GM12878 (cell line): ENCODE measurements at regions not wholly inside any gene's neighbourhood (a gene's known extent, or its start where the extent isn't known, plus 50 kb on each side); places are given as distances from the start of the nearest gene placed in this dataset.

Source experiments
- ATAC-seq: fragments of 200-7000 bp; cut with Tn5 transposase; 3 replicates; pipeline ENCODE4 v1.9.1; 2020; ENCODE audit warnings: mild to moderate bottlenecking, moderate library complexity
- BruUV-seq: library from RNA; stranded (reverse); fragments of 400-500 nt; replicated peaks from 2 replicates; lab custom pipeline; 2021; lab: Mats Ljungman, UMichigan
- CTCF ChIA-PET: fragments of 300-600 bp; sonication (Branson Sonifier 250); formaldehyde crosslinking; extraction: SDS; loops from one replicate; lab custom pipeline; 2021; ENCODE audit warnings: inconsistent platforms; lab: Yijun Ruan, JAX
- POLR2A ChIA-PET: fragments of 350-600 bp; formaldehyde crosslinking; extraction: SDS; loops from one replicate; lab custom pipeline; 2021; ENCODE audit warnings: inconsistent platforms; lab: Charles Lee
- RAD21 ChIA-PET: fragments of 300-600 bp; sonication (Branson Sonifier 250); formaldehyde crosslinking; loops from one replicate; lab custom pipeline; 2023; ENCODE audit warnings: antibody characterized with exemption; ENCODE audit not compliant: unreplicated experiment; lab: Charles Lee
- SMC1A ChIA-PET: fragments of 300-600 bp; sonication (Branson Sonifier 250); formaldehyde crosslinking; loops from one replicate; lab custom pipeline; 2023; ENCODE audit not compliant: unreplicated experiment, uncharacterized antibody; lab: Charles Lee
- DNase-seq: peaks from one replicate; pipeline ENCODE4 v3.0.0-alpha.2; 2011; ENCODE audit warnings: low read depth, low spot score
- FAIRE-seq: peaks from 3 replicates; lab custom pipeline; 2011; peaks lifted over from hg19 to GRCh38; lab: Jason Lieb, UNC
- H2AFZ ChIP-seq: 2 replicates; pipeline ENCODE4 v1.6.0; 2011; ENCODE audit warnings: low read depth, low read length, control low read depth; ENCODE audit not compliant: control insufficient read depth
- H3K27ac ChIP-seq: 2 replicates; pipeline ENCODE4 v1.5.1; 2011; ENCODE audit warnings: control low read depth; ENCODE audit not compliant: control insufficient read depth, insufficient read depth
- H3K27me3 ChIP-seq, 2 experiments: replicated peaks in 1 of 2; 2 replicates each; pipeline versions ENCODE4 v1.6.0 to v1.6.1; 2011; ENCODE audit warnings: low read length in 1 of 2; ENCODE audit not compliant: control insufficient read depth in 2 of 2, insufficient read depth in 2 of 2
- H3K36me3 ChIP-seq, 2 experiments: 2 replicates each; pipeline ENCODE4 v1.5.1; 2011; ENCODE audit warnings: low read length in 1 of 2; ENCODE audit not compliant: control insufficient read depth in 2 of 2, insufficient read depth in 2 of 2
- H3K4me1 ChIP-seq: 2 replicates; pipeline ENCODE4 v1.6.1; 2011; ENCODE audit warnings: mild to moderate bottlenecking, low read length, moderate library complexity, mixed read lengths; ENCODE audit not compliant: control insufficient read depth, insufficient read depth
- H3K4me2 ChIP-seq: 2 replicates; pipeline ENCODE4 v1.6.0; 2011; ENCODE audit warnings: control low read depth; ENCODE audit not compliant: control insufficient read depth, insufficient read depth
- H3K4me3 ChIP-seq: fragments of 200-600 bp; sonication (generic); 2 replicates; pipeline ENCODE4 v1.5.1; 2016
- H3K79me2 ChIP-seq: 2 replicates; pipeline ENCODE4 v1.6.0; 2011; ENCODE audit warnings: low read length; ENCODE audit not compliant: control insufficient read depth, insufficient read depth
- H3K9ac ChIP-seq: 2 replicates; pipeline ENCODE4 v1.8.0; 2011; ENCODE audit warnings: low read length, control low read depth, mixed read lengths; ENCODE audit not compliant: control insufficient read depth, insufficient read depth
- H3K9me3 ChIP-seq: replicated peaks from 3 replicates; pipeline ENCODE4 v1.5.1; 2011; ENCODE audit warnings: mild to moderate bottlenecking, low read length; ENCODE audit not compliant: control insufficient read depth, insufficient read depth
- H4K20me1 ChIP-seq: 2 replicates; pipeline ENCODE4 v1.6.0; 2011; ENCODE audit not compliant: control insufficient read depth, insufficient read depth
- ASH2L ChIP-seq: fragments of 300-600, 200-600 bp; sonication (generic); IDR thresholded peaks from 2 replicates; pipeline ENCODE4 v1.6.1; 2017; ENCODE audit warnings: low read depth, mild to moderate bottlenecking, borderline replicate concordance
- E2F4 ChIP-seq: IDR thresholded peaks from 2 replicates; pipeline ENCODE4 v1.6.1; 2012; ENCODE audit warnings: low read depth, low read length, improper control_type of control experiment
- ELK1 ChIP-seq: IDR thresholded peaks from 2 replicates; pipeline ENCODE4 v1.6.1; 2012; ENCODE audit warnings: low read depth, low read length, improper control_type of control experiment
- HCFC1 ChIP-seq: fragments of 150-350 bp; IDR thresholded peaks from 2 replicates; pipeline ENCODE4 v1.6.1; 2014; ENCODE audit warnings: low read length
- ZNF207 ChIP-seq: fragments of 450-650 bp; IDR thresholded peaks from 2 replicates; pipeline ENCODE4 v1.6.1; 2014; ENCODE audit warnings: antibody characterized with exemption, mild to moderate bottlenecking, borderline replicate concordance
- WGBS: methylation state at CpG from one replicate; pipeline ENCODE4 v1.1.6; 2016; ENCODE audit warnings: low lambda C conversion rate; ENCODE audit not compliant: insufficient replicate concordance, insufficient coverage; ENCODE audit errors: missing lambda C conversion rate; 5-methylcytosine and 5-hydroxymethylcytosine counted together
- in situ Hi-C: fragments of 300-500 bp; cut with MboI; formaldehyde crosslinking; loops from 9 replicates; pipeline ENCODE4 v1.14.3; 2018; ENCODE audit warnings: mixed read lengths
- intact Hi-C: fragments of 100-400 bp; cut with micrococcal nuclease; formaldehyde crosslinking; loops from one replicate; pipeline ENCODE4 v1.14.2; 2022; ENCODE audit not compliant: unreplicated experiment

- H3K4me2 ChIP-seq = no peak overlapping the region
- no peak overlapping the region for H3K9ac ChIP-seq
- WGBS = 48% methylated on average over 1 of the region's 1 CpG
- in situ Hi-C loops (no loop called here), intact Hi-C loops (no loop called here)
- ChIA-PET CTCF (no interaction called here), SMC1A (interaction anchor here (0.8 kb wide), 1 partner anchor 14 kb away, joined by 3 read pairs; no protein-coding TSS in a partner anchor), RAD21 (interaction anchor here (0.5 kb wide), 1 partner anchor 140 kb away, joined by 4 read pairs; no protein-coding TSS in a partner anchor), POLR2A (no interaction called here)
- no TSS peak for BruUV-seq
- DNase-seq (no peak), FAIRE-seq (no peak), ATAC-seq (no peak)
- no peak overlapping the region for H2AFZ ChIP-seq
- no peaks in the 10 kb centered on the region for H3K9me3 ChIP-seq
- H3K27me3 ChIP-seq = no peaks in the 10 kb centered on the region; a peak in 1 of 4 replicates
- H3K27ac ChIP-seq = no peak overlapping the region
- H4K20me1 ChIP-seq = no peaks in the 10 kb centered on the region
- H3K4me1 ChIP-seq = no peaks in the 10 kb centered on the region
- TF ChIP-seq HCFC1 (no peak), ASH2L (no peak), ZNF207 (no peak)
- H3K36me3 ChIP-seq = no peaks in the 10 kb centered on the region
- H3K79me2 ChIP-seq = no peaks in the 10 kb centered on the region
- H3K4me3 ChIP-seq = no peak overlapping the region
Observed at GRCh38 chr2:156037482-156037881, 295.0 kb downstream of the NR4A2 start.

- RAD21 ChIA-PET = no interaction called here
Observed at GRCh38 chr2:156031121-156031520, 301.4 kb downstream of the NR4A2 start.

More at GRCh38 chr2:156031121-156031520, 301.4 kb downstream of the NR4A2 start:
- no peak overlapping the region for H3K27ac ChIP-seq
- H2AFZ ChIP-seq = no peak overlapping the region
- ChIA-PET CTCF (no interaction called here), POLR2A (no interaction called here), SMC1A (no interaction called here)
- no TSS peak for BruUV-seq
- intact Hi-C loops (no loop called here), in situ Hi-C loops (no loop called here)
- no peak overlapping the region for H3K4me3 ChIP-seq
- H4K20me1 ChIP-seq = no peaks in the 10 kb centered on the region
- no peaks in the 10 kb centered on the region for H3K9me3 ChIP-seq
- no peaks in the 10 kb centered on the region for H3K36me3 ChIP-seq
- H3K4me2 ChIP-seq = no peak overlapping the region
- no peak for TF ChIP-seq ELK1
- no peak for TF ChIP-seq E2F4
- no peak for DNase-seq
- no peaks in the 10 kb centered on the region for H3K27me3 ChIP-seq
- no peaks in the 10 kb centered on the region for H3K79me2 ChIP-seq
- no peak for FAIRE-seq
- H3K9ac ChIP-seq = no peak overlapping the region
- no peaks in the 10 kb centered on the region for H3K4me1 ChIP-seq
- no peak for ATAC-seq
- 9% methylated on average over 3 of the region's 3 CpGs for WGBS
